ENCODE measurements at regions not wholly inside any gene's neighbourhood (a gene's known extent, or its start where the extent isn't known, plus 50 kb on each side); places are given as distances from the start of the nearest gene placed in this dataset.

- DNase-seq (ENCODE audit: low read depth), result no peak
Observed at GRCh38 chr1:222288053-222288452, 259.9 kb downstream of the HHIPL2 start.

DNA sequence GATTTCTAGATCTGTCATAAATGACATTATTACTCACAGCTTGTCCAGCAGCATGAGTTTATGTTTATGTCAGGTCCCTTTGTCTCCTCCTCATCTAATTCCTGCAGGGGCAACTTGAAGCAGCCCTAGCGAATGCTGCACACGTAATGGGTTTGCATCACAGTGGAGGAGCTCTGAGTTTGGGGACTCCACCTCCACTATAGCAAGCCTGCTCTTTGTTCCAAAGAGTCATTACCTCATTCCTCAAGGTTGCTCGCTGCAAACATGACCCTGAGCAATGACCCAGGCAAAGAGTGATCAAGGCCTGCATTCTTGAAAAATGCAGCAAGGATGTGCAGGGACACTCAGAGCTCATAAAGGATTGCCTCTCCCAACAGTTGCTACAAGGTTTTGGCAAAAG lies 261.9 kb downstream of the HHIPL2 start:
- DNase-seq (ENCODE audit: low read depth), result no peak

GRCh38 chr1:222285526-222285925 lies 262.4 kb downstream of the HHIPL2 start:
- DNase-seq (ENCODE audit: low read depth), result no peak

DNA sequence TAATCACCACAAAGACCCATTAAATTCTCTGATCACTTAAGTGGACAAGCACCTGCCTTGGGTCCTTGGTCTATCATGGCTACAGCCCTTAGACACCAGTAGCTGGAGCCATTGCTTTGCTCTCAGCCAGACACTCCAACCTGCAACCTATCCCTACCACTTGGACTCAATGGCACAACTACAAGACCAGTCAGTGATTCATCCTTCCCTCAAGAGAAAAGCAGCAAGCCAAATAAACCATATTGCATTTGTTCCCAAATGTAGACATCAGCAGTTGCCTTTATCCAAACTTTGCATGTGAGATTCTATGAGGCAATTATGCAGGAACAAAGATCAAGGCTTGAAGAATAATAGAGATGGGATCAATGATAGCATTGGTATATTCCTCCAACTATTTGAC lies 263.4 kb downstream of the HHIPL2 start:
- DNase-seq (ENCODE audit: low read depth), result no peak

- DNase-seq (ENCODE audit: low read depth), result no peak
Observed at GRCh38 chr1:222283147-222283768, 264.6 kb downstream of the HHIPL2 start.

DNA sequence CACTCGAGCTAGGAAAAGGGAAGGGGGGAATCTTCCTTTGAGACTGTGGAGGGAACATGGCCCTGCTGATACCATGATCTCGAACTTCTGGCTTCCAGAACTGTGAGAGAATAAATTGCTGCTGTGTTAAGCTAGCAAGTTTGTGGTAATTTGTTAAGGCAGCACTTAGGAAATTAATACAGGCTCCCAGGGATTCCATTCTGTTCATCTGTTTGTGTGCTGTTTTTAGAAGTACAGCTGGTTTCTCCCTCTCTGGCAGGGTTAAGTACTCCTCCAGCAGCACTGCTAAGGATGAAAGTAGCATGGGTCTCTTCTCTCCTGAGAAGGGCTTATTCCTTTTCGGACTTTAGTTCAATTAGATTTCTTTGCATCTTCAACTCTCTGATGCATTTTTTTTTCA lies 268.3 kb downstream of the HHIPL2 start:
- DNase-seq (ENCODE audit: low read depth), result no peak

DNA sequence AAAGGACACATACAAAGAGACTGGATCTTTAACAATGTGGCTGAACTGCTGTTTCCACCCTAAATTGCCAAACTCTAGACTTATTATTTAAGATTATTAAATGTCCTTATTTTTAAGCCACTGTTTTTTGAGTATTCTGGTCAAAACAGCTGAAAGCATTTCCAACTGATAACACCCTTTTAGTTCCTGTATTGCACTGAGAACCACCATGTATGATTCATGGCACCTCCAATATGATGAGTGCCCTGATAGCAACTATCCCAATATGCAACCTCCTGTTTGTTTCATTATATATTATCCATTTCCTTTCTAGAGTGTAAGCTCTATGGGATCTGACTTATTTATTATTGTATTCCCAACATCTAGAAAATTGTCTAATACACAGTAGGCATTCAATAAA lies 269.4 kb downstream of the HHIPL2 start:
- no peak for DNase-seq (ENCODE audit: low read depth)

- DNase-seq (ENCODE audit: low read depth), result no peak
Observed at GRCh38 chr1:222275729-222276465, 272.0 kb downstream of the HHIPL2 start.

- DNase-seq (ENCODE audit: low read depth), result no peak
Observed at GRCh38 chr1:222275001-222275728, 272.7 kb downstream of the HHIPL2 start.

- no peak for DNase-seq (ENCODE audit: low read depth)
Observed at GRCh38 chr1:222266223-222267196, 281.4 kb downstream of the HHIPL2 start.

- no peak for DNase-seq (ENCODE audit: low read depth)
Observed at GRCh38 chr1:222263791-222264190, 284.1 kb downstream of the HHIPL2 start.

DNA sequence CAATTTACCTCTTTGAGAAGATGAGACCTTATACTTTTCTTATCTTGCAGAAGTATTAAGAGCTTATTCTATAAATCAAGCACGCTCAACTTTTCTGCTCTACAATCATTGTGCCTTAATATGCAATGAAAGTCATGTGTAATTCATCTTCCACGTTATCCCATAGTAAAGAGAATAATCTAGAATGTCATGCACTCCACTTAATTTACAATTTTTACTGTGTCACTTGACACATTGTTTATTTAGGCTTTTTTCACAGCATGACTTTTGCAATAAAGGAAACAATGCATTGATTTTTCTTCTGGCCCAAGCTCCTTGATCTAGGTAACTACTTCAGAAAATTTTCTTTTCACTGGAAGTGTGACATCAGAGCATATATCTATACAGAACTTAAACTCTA lies 290.9 kb downstream of the HHIPL2 start:
- no peak for DNase-seq (ENCODE audit: low read depth)

DNA sequence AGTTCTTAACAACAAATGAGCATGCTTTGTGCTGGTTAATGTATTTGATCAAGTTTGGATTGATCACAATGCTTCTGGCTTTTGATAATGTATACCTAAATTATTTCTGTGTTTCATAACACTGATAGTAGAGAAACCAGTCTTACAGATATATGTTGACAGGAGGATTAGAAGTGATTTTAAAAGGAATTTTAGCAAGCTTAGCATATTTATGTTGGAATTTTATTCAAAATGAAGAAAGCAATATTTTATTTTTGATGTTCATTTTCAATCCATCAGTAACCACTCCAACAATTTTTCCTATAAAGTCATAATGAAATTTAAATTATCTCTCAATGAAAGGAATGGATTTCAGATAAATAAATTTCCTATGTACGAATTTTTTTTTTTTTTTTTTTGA lies 291.8 kb downstream of the HHIPL2 start:
- no peak for DNase-seq (ENCODE audit: low read depth)

- no peak for DNase-seq (ENCODE audit: low read depth)
Observed at GRCh38 chr1:222252788-222253187, 295.1 kb downstream of the HHIPL2 start.

DNA sequence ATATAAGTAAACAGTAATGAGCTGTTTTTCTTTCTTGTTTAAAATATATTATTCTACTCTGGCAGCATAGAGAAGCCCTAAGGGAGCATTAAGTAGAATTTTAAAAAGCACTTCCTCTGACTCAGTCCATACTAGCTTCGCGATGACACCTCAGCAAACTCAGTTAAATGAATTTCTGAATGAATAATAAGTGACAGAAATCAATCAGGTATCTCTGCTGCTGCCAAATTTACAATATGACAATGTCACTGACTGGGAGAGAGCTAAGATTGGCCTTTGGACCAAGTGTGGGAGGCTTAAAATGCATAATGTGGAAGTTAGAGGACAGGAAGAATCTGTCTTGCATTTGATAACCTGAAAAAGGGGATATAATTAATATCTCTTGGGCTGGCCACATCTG lies 296.1 kb downstream of the HHIPL2 start:
- no peak for DNase-seq (ENCODE audit: low read depth)

DNA sequence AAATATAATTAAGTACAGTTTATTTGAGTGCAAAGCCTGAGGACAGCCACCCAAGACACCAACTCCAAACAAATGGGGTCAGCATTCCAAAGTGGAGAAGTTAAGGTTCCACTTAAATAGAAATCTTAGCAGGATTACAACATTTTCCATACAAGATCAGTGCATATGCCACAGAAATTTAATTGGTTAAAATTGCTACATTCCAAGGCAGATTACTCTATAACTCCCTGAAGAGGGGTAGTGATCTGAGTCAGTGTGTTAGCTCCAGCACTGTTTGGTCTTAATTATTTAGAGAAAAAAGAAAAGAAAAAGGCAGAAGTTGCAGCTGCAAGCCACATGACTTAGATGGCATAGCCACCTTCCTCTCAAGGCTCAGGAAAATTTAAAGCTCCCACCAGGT lies 297.5 kb downstream of the HHIPL2 start:
- no peak for DNase-seq (ENCODE audit: low read depth)

DNA sequence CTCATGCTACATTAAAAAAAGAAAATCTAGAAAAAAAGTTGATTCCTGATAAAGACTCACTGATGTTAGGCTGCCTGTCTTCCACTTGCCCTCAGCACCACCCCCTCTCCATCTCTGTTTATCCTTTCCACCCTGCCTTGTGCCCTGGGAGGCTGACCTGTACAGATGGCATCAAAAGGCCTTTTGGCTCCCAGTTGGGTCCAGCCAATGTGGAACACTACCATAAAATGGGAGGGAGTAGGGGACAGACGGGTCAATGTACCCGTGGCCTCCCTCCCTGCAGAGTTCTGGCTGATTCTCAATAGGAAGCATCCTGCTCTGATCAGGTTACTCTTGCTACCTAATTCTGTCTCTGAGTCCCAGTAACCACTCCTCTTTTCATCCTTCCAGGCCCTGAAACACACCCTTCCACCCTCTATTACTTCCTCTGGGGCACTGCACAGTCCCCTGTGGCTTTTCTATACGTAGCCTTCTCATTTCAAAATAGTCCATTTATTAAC lies 300.0 kb downstream of the HHIPL2 start:
- no peak for DNase-seq (ENCODE audit: low read depth)

- DNase-seq (ENCODE audit: low read depth), result no peak
Observed at GRCh38 chr1:222247081-222247480, 300.8 kb downstream of the HHIPL2 start.

DNA sequence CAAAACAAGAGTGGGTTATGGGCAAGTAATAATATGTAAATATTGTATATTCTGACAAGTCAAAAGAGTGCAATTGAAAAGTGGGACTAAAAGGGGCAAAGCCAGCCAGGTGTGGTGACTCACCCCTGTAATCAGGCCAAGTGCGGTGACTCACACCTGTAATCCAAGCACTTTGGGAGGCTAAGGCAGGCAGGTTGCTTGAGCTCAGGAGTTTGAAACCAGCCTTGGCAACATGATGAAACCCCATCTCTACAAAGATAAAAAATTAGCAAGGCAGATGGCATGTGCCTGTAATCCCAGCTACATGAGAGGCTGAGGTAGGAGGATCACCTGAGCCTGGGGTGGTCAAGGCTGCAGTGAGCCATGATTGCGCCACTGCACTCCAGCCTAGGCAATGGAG lies 304.0 kb downstream of the HHIPL2 start:
- DNase-seq (ENCODE audit: low read depth), result no peak

DNA sequence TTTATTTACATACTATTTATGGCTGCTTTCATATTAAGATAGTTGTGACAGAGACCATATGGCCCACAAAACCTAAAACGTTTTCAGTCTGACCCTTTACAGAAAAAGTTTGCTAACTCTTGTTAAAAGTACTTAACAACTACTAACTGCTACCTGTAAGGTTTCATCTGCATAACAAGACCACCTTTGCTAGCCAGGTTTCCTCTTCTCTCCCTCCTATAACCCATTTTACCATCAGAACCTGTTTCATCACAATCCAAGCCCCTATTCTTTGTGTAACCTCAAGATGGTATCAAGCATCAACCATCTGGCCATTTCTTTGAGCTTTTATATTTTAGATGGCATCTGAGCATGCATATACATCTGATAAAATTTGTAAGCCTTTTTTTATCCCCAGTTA lies 305.4 kb downstream of the HHIPL2 start:
- DNase-seq (ENCODE audit: low read depth), result no peak

DNA sequence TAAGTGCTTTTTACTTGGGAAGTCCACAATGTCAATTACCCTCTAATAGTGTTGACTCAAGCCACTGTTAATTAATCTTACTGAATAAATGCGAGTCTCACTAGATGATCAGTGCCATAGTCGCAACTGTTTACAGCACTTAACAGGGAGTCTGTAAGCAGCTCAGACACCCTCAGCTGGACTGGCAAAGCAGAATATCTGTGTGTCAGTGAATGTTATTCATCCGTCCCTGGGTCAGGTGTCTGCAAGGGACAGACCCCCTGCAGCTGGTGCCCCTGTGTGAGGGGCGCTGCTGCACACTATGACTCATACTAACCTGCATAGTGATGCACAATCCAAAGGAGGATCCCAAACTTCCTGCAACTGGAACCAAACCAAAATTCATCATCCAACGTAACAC lies 306.5 kb downstream of the HHIPL2 start:
- no peak for DNase-seq (ENCODE audit: low read depth)
